Choroid plexus epithelial cell (primary cell): ENCODE measurements at regions not wholly inside any gene's neighbourhood (a gene's known extent, or its start where the extent isn't known, plus 50 kb on each side); places are given as distances from the start of the nearest gene placed in this dataset.
"Not testable (repeated sequence)": the region's sequence is repeated elsewhere in the genome, so short reads cannot be mapped to it uniquely, and the experiment has no call there.

Experiments used
- DNase-seq: peaks from one replicate; pipeline ENCODE4 v3.0.0-alpha.2; 2010; ENCODE audit warnings: low read depth
- H3K4me3 ChIP-seq: 2 replicates; pipeline ENCODE4 v1.5.1; 2011; ENCODE audit warnings: low read depth, mild to moderate bottlenecking, control low read depth, low read length, moderate library complexity
- CTCF ChIP-seq: conservative IDR thresholded peaks from 2 replicates; pipeline ENCODE4 v1.5.1; 2011; ENCODE audit warnings: low read depth, mild to moderate bottlenecking, control low read depth, inconsistent platforms, low read length, moderate library complexity

GRCh38 chr13:31385540-31385939, 185.8 kb downstream of the B3GLCT start:
- no peak for DNase-seq
- no peak overlapping the region for H3K4me3 ChIP-seq
- TF ChIP-seq CTCF: no peak

GRCh38 chr13:31394506-31394905, 194.7 kb downstream of the B3GLCT start:
- no peak for TF ChIP-seq CTCF

GRCh38 chr13:31395090-31395489, 195.3 kb downstream of the B3GLCT start:
- no peak for DNase-seq
- TF ChIP-seq CTCF: no peak
- H3K4me3 ChIP-seq: no peak overlapping the region

More at GRCh38 chr13:31394506-31394905, 194.7 kb downstream of the B3GLCT start:
- no peak overlapping the region for H3K4me3 ChIP-seq
- peak; percentile 2 for DNase-seq

- no peak for DNase-seq
- TF ChIP-seq CTCF: no peak
- H3K4me3 ChIP-seq: no peak overlapping the region
Measured at GRCh38 chr13:31399690-31400089, 199.9 kb downstream of the B3GLCT start.

GRCh38 chr13:31403711-31404110, 203.9 kb downstream of the B3GLCT start:
- DNase-seq: not testable (repeated sequence)

GRCh38 chr13:31408927-31409326, 209.2 kb downstream of the B3GLCT start:
- no peak for DNase-seq
- H3K4me3 ChIP-seq: no peak overlapping the region
- no peak for TF ChIP-seq CTCF

More at GRCh38 chr13:31403711-31404110, 203.9 kb downstream of the B3GLCT start:
- not testable (repeated sequence) for H3K4me3 ChIP-seq

GRCh38 chr13:31409678-31410356, 210.0 kb downstream of the B3GLCT start:
- TF ChIP-seq CTCF: peak; percentile 60
- H3K4me3 ChIP-seq: no peak overlapping the region
- DNase-seq: peak; percentile 57

GRCh38 chr13:31413516-31413915, 213.7 kb downstream of the B3GLCT start:
- TF ChIP-seq CTCF: no peak
- no peak overlapping the region for H3K4me3 ChIP-seq
- no peak for DNase-seq
